Stimulated activated CD4-positive, alpha-beta T cell treated with anti-CD3 and anti-CD28 coated beads, Interleukin-12 subunit alpha, Interleukin-12 subunit beta, amount 100 ng/mL, for 4 hours (primary cell): ENCODE measurements at regions not wholly inside any gene's neighbourhood (a gene's known extent, or its start where the extent isn't known, plus 50 kb on each side); places are given as distances from the start of the nearest gene placed in this dataset.

Experiments used
- DNase-seq: peaks from one replicate; pipeline ENCODE4 v3.0.0-alpha.2; 2020

DNA sequence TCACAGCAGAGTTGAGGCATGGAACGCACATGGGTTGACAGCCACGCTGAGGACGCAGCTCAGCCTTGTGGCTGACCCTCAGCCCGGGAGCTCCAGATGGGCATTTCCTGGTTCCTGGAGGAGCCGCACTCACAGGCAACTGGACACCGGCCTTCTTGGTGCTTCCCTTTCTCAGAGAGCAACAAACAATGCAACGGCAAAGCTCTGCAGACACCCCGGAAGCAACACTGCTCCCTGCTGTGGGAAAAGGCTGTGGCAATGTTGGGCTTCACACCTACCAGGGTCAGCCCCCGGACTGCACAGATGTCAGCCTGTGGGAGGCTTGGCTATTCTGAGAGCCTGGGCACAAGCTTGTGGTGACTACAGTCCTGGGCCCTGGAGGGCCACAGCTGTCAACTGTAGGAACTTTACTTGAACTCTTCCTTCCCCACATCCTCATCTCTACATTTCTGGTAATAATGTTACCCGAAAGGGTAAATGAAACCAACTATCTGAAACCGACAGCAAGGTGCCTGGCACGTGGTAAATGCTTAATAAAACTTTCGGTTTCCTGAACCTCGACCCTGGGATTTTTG lies 597.5 kb upstream of the MKI67 start:
- DNase-seq = no peak

DNA sequence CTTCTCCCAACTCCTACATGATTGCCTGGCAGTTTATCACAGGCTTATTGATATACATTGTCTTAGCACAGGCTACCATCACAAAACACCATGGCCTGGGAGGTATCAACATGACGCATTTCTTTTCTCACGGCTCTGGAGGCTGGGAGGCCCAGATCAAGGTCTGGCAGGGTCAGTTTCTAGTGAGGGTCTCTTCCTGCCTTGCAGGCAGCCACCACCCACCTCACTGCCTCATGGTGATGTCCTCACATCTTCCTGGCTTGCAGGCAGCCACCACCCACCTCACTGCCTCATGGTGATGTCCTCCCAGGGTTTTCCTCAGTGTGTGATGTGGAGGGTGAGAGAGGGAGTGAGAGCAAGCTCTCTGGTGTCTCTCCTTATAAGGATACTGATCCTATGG lies 599.3 kb upstream of the MKI67 start:
- no peak for DNase-seq

DNA sequence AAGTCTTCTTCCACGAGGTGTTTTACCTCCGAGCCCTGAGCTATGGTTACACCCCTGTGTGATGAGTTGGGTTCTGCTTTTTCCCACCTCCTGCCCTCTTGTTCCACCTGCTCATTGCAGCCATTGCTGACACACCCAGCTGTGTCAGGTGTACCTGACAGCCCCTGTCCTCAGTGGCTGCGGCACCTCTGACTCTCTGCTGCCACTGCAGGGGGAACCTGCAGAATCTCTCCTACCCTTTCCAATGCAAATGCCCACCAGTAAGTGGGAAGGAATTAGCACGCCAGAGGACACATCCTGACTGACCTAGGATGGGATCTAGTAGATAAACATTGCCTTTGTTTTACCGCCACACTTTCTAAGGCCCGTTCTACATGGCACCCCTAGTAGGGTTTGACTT lies 600.9 kb upstream of the MKI67 start:
- no peak for DNase-seq

DNA sequence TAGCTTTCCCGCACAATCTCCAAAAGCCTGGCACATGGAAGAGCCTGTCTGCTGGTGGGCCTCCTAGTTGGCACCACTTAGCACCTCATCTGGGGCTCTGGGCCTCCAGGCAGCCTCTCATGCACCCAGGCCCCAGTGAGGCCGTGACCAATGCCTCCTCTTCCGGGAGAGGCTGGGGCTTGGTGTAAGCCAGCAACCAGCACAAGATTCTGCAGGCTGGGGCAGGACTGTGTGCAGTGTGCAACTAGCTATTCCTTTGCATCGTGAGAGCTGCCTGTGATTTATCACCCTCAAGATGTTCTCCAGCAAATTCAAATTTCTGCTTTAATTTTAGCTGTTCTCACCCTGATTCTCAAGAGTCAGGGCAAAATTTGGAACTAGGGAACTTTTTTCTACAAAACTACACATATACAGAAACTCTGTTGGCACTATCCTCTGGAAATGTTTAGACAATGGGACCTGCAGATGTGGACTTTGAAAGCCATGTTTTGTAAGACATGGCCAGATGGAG lies 603.7 kb upstream of the MKI67 start:
- no peak for DNase-seq

DNA sequence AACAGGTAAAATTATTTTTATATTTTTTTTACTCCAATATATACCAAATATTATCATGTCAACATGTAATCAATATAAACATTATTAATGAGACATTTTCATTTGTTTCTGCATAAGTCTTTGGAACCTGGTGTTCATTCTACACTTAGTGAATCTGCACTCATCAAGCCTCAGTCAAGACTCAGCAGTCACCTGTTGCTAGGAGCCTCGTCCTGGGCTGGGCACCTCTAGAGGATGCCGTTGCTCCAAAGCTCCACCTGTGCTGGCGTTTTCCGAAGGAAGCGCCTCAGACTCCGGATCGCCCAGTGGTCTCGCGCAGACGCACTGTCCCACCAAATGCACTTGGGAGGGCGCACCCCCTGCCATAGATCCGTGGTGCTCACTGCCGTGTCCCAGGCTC lies 604.7 kb upstream of the MKI67 start:
- DNase-seq = no peak

DNA sequence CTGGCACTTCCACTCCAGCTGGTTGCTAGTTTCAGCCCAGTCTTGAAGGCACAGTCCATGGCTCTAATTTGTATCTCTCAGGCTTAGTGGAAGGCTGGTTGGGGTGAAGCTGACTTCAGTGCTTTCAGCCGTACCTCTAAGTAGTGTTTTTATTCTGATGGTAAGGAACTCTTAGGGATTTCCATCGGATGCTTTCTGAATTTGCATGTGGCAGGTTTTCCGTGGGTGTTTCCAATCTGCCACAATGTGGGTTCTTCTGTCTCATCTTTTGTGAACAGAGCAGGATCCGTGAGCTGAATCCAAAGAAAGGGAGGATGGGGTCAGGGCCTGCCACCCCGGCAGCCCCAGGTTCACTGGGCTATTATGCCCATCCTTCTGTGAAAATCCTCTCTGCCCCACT lies 607.9 kb upstream of the MKI67 start:
- no peak for DNase-seq

DNA sequence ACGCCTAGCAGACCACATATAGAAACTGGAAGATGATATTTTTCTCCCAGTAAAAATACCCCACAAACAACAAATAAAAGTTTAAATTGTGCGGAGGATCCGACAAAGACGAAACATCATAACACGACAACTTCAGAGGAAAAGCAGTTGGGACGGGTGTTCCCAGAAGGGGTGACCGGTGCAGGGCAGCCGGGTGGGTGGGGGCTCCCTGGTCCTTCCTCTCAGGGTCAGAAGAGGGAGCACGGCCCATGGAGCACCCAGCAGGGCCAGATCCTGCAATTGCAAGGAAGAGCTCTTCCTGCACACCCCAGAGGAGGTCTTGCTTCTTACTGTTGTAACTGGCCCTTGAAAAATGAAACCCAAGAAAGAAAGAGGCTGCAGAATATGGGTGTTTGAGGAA lies 608.5 kb upstream of the MKI67 start:
- no peak for DNase-seq

DNA sequence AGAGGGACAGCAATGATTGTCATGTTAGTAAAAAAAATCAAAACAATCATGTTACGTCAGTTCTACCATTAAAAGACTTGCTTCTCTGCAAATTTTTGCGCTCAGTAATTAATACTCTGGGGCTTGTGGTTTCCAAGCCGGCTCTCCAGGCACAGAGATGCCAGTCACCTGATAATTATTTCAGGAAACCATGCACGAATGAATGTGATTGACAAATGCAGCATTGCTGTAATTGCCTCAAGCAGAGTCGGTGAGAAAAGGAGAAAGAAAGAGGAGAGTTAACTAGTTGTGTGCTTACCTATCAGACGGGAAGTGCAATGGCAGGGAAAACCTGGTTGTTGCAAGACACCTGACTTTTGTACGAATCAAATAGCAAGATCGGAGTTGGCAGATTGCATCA lies 609.8 kb upstream of the MKI67 start:
- DNase-seq = no peak

DNA sequence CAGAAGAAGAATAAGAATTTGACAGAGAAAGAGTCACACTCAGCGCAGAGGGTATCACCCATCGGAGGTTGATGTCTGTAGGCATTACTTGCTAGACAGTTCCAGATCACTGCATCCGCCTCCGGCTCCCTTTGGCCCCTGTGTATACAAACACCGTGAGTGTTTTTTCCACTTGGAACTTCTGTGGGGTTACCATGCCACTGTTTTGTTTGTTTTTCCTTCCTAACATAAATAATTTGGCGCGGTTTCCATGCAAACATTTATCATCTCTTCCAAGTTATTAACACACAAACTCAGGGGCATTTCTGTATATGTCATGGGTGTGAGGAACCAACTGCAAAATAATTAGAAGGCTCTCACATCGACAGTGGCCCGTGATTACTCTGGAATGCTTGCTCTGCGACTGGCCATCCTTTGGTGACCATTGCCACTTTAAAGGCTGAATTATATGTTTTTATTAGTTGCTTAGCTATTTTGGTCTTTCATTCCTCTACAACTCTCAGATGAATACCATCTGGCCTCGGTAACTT lies 612.2 kb upstream of the MKI67 start:
- no peak for DNase-seq

DNA sequence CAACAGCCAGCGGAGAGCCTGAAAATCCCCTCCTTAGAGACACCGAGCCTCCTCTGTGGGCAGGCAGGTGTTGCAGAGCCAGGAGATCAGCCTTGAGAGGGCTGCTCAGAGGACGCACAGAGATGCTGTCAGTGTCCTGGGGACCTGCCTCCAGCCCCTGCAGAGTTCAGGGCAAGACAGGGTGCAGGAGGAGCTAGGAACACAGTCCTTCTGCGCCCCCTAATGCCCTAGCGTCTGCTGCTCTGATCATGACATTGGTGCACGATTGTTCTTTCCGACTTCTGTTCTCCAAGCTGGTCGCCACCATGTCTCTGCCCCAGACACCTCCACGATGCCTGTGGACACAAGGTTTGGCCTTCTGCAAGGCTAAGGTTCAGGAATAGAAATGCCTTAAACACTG lies 613.7 kb upstream of the MKI67 start:
- no peak for DNase-seq

DNA sequence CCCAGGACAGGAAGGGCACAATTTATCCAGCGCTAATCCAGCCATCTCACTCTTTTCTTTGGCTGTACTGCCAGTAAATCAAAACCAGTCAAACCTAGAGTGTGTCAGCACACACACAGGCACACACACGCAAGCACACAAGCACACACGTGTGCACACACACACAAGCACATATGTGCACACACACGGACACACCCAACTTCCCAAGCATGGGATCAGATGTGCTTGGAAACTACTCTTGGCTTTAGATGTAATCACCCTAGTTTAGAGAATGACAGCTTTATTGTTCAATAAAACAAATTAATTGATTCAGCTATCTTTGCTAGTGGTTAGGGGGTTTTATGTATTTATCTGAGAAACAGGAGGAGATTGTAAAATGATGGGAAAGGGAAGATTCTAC lies 615.0 kb upstream of the MKI67 start:
- no peak for DNase-seq

DNA sequence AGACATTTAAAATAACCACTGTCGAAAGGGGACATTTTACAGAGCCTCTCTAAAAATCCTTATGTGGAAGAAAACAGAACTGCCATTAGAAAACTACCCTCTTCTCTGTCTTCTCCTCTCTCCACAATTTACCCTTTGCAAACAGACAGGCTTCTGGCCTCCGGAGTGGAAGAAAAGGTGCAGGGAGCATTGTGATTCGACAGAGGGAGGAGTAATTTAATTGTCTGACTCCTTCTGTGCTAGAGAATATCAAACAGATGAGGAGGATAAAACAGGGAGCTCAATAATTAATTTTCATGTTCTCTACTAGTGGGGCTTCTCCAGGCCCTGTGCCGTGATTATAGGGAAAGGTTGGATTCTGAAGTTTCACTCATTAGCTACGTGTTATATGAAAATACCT lies 615.5 kb upstream of the MKI67 start:
- DNase-seq = no peak

DNA sequence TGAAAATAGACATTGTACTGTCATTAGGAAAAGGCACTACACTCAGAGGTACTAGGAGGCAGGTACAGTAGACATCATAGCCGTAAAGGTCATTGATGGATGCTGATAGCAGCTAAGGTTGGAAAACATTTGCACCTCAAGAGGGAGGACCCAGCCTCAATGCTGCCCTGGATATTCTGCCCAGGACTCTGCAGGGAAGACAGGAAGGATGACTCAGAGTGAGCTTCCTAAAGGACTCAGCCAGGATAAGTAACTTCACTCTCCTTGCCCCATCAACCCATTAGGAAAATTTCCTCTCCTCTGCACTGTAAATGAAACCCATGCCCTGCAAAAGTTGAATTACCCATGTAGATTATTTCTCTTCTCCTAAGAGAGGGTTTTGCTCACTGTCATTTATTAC lies 617.9 kb upstream of the MKI67 start:
- no peak for DNase-seq

DNA sequence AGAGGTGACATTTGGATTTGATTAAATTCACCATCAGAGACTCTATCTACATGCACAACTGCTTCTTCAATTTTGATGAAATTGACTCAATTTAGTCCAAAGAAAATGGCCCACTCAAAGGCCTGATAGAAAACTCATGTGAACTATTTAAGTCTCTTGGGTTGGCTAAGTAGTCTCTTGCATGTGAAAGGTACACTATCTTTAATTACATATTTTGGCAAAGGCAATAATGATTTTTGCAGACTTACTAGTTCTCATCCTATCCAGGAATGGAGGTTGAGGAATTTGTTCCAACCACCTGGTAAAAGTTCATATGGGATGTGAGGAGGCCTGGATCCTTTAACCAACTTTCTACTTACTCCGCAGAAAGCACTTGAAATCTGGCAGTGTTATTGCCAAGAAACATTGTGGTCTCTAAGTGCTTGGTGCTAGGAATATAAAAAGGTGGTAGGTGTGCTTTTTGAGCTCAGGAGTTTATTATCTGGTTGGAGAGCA lies 618.6 kb upstream of the MKI67 start:
- no peak for DNase-seq

DNA sequence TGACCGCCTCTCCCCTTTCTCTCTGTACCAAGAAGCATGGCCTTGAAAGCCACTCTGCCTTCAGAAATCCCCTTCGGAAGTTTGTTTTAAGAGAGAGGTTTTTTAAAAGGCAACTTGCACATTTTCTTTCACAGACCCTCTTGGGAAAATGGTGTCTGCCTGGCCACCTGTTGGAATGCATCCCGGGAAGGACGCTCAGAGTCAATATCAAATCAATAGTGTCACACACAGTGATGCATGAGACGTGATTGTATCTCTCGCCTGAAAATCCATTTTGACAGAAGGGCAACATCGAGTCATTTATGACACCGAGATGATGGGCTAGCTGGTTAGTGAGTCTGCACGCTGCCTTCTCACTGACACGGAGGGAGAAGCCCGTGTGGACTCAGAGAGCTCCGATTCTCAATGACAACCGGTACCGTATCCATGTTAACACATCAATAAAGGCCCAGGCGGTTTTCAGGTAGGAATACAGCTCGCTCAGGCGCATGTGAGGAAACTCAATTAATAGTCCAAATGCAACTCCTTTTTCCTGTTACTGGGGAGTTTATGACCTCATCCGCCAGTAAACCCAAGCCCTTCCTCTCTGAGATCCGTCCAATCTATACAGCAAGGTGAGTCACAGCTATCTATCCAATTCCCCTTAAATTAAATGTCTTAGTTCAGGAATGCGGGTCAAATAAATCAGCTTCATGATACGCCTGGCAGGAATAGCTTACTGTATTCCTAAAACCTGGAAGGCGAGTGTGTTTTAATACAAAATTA lies 621.5 kb upstream of the MKI67 start:
- no peak for DNase-seq

DNA sequence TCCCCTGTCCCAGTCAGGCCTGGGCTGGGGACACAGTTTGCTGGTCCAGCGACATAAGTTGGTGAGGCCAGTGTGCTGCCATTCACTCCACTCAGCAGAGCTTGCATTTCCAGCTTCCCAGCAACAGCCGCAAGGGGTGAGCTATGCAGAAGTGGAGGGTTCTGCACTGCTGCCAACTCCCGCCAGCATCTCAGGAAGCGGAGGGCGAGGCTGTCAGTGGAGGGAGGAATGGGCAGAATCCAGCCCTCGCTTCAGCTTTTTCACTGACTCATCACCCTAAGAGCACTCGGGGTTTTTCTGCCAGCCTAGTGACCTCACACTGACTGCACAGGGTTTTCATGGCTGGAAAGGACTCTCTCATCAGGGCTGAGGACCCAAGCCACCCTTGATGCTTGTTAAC lies 625.1 kb upstream of the MKI67 start:
- no peak for DNase-seq

DNA sequence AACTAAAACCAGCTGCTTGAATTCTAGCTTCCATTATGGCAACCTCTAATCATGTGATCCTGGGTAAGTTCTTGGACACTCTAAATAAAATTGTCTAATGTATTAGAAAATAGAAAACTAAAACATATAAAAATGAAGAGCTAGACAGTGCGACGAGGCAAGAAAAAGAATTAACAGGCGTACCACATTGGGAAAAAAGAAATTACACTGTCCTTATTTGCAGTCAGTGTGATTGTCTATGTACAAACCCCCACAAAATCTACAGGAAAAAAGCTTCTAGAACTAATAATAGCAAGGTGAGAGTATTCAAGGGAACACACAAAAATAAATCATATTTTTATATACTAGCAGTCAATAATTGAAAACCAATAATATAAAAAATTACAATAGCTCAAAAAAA lies 625.6 kb upstream of the MKI67 start:
- no peak for DNase-seq

DNA sequence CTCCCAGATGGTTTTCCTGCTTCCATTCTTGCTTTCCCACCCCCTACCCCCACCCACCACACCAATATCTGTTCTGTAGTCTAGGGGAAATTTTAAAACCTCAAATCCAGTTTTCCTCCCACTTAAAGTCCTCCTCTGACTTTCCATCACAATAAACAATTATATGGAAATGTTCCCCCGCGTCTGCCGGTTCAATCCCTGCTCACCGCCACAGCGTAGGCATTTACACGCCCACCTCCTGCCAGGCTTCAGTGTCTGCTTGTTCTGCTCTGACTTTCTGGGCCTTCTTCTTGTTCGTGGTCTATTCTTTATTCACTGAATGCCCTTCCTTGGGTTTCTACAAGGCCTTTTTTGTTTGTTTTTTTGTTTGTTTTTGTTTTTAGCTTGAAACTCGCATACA lies 633.0 kb upstream of the MKI67 start:
- no peak for DNase-seq

DNA sequence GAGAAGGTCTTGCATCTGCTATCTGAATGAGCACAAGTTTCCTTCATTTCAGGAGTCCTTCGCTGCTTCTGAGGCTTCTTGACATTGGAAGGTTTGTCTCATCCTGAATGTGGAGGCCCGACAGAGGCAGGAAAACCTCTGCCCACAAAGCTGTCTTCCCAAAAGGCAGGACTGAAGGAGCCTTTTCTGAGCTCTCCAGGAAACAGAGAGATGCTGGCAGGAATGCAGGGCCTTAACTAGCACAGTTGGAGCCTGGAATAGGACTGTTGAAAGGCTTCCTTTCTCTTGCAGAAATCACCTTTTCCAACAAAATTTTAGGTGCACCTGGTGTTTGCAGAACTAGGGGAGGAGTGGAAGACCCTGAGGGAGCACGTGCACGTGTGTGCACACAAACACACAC lies 637.4 kb upstream of the MKI67 start:
- DNase-seq = no peak

DNA sequence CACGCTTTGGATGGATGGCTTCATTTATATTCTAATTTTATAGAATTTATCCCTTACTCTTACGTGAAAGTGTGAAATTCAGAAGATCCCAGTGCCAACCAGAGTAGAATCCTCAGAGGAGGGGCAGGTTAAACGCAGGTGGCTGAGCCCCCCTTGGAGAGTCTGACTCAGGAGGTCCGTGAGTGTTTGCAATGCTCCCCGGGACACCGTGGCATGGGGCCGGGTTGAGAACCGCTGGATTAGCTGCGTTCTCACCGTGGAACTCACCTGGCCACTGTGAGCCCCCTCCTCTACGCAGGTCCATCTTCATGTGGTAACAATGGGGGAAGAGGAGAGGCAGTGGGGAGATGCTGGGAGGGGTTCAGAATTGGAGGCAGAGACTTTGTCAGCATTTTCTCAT lies 638.0 kb upstream of the MKI67 start:
- DNase-seq = no peak

DNA sequence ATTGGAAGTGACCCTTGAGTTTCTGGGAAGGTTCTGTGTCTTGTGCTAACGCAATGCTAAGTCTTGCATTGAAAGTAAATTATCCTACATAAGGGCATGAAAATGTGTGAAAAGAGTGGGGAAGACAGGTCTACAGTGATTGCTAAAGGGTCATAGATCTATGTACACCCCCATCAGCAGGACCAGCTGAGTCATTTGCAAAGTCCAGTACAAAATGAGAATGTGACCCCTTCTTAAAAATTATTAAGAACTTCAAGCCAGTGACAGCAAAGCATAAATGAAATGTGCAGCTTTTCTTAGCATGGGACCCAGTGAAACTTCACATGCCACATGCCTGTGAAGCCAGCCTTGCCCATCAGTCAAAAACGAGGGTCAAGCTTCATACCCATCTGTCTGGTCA lies 640.7 kb upstream of the MKI67 start:
- no peak for DNase-seq

DNA sequence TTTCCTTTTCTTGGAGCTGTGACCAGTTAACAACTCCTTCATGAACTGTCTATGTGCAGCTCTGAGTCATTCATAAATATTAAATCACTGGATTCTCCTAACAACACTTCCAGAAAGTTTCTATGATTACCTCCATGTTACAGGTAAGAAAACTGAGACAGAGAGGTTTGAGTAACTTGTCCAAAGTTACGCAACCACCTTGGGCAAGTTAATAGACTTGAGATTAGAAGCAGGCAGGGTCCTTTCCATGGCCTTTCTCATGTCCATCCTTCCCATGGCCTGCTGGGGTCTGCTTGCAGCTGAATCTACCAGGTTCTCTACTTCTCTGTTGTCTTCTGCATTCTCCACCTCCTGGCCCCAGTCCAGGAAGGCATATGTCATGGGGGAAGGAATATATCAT lies 648.8 kb upstream of the MKI67 start:
- DNase-seq = no peak

DNA sequence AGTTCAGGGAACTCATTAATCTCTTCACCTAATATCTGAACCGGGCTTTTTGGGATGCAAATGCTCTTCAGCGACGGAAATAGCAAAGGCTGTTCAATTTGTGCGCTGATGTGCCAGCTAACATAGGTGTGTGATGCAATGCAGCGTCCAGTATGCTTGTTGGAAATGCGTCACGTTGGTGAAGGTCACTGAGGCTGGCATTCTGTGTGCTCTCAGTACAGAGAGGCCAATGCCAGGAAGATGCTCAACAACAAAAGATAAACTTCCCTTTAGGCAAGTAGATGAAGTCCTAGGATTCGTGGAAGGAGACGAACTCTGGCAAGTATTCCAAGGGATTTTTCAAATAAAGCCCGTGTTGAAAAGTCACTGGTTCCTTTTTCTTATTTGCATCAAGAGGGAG lies 649.5 kb upstream of the MKI67 start:
- DNase-seq = no peak

DNA sequence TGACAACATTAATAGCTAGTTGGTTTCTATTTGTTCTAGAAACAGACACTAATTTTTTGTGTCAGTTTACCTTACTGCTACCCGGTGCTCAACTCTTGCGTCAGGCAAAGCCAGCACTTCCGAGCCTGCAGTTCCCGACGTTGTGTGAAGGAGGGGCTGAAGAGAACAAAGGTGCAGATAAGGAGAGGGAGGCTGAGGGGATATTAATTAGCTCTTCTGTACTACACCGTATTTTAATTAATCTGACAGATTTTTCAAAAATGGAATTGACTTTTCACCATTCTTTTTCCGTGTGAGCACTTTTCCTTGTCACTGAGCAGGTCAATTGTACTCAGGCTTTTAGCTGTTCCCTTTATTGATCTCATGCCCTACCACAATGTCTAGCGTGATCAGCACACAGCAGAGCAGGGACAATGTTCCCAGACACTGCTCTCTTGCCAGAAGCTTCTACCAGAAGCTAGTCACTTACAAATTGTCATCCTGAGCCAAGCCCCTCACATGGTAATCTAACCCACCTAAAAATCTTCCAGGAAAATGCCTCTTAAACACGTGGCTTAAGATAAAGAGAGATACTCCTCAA lies 650.5 kb upstream of the MKI67 start:
- DNase-seq = no peak
